ENCODE measurements at regions not wholly inside any gene's neighbourhood (a gene's known extent, or its start where the extent isn't known, plus 50 kb on each side); places are given as distances from the start of the nearest gene placed in this dataset.

- TF ChIP-seq, protein P1, sequence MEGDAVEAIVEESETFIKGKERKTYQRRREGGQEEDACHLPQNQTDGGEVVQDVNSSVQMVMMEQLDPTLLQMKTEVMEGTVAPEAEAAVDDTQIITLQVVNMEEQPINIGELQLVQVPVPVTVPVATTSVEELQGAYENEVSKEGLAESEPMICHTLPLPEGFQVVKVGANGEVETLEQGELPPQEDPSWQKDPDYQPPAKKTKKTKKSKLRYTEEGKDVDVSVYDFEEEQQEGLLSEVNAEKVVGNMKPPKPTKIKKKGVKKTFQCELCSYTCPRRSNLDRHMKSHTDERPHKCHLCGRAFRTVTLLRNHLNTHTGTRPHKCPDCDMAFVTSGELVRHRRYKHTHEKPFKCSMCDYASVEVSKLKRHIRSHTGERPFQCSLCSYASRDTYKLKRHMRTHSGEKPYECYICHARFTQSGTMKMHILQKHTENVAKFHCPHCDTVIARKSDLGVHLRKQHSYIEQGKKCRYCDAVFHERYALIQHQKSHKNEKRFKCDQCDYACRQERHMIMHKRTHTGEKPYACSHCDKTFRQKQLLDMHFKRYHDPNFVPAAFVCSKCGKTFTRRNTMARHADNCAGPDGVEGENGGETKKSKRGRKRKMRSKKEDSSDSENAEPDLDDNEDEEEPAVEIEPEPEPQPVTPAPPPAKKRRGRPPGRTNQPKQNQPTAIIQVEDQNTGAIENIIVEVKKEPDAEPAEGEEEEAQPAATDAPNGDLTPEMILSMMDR (IDR thresholded peaks at IDR 0.05), result no peak
- TF ChIP-seq POLR2A (IDR thresholded peaks at IDR 0.05), result no peak
- Histone ChIP-seq H3K36me3 (no peaks in the 10 kb centered on the region), H3K9me3 (no peaks in the 10 kb centered on the region), H3K4me3 (no peak overlapping the region), H3K27me3 (no peaks in the 10 kb centered on the region), H3K4me1 (no peaks in the 10 kb centered on the region), H3K27ac (no peak overlapping the region)
- DNase-seq, result no peak
- intact Hi-C loops (cut with DNase I; ENCODE audit: low total_unique reads), result no loop called here
These were observed 739.1 kb downstream of the DNAJB9 start for GRCh38 chr7:109308816-109309215.

DNA sequence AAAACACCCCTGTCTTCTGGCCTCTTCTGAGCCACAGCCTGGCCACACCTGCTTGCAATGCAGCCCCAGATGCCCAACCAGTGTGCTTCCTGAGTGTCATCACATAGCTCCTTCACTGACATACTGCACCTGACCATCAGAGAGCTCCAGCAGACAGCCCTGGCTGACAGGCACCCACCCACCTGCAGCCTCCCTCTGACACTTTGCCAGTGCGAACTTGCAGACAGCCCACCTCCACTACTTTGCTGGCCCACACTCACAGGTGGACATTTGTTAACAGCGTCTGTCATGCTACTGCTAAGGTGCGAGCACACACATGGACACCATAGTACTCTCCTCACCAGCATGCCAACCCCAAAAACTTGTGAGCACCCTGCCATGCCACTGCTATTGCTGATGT is 740.1 kb downstream of the DNAJB9 start:
- DNase-seq, result no peak
- Histone ChIP-seq H3K27me3 (no peaks in the 10 kb centered on the region), H3K4me1 (no peaks in the 10 kb centered on the region), H3K36me3 (no peaks in the 10 kb centered on the region), H3K9me3 (no peaks in the 10 kb centered on the region), H3K27ac (no peak overlapping the region), H3K4me3 (no peak overlapping the region)
- intact Hi-C loops (cut with DNase I; ENCODE audit: low total_unique reads), result no loop called here
- TF ChIP-seq, protein P1 (IDR thresholded peaks at IDR 0.05), result no peak
- TF ChIP-seq POLR2A (IDR thresholded peaks at IDR 0.05), result no peak

DNA sequence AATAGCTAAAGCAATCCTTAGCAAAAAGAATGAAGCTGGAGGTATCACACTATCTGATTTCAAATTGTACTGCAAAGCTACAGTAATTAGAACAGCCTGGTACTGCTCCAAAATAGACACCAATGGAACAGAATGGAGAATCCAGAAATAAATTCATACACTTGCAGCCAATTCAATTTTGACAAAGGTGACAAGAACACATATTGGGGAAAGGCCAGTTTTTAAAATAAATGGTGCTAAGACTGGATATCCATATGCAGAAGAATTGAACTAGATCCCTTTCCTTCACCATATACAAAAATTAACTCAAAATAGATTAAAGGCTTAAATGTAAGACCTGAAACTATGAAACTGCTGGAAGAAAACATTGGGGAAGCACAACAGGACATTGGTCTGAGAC is 748.5 kb downstream of the DNAJB9 start:
- no peak for TF ChIP-seq POLR2A (IDR thresholded peaks at IDR 0.05)
- TF ChIP-seq, protein P1 (IDR thresholded peaks at IDR 0.05), result no peak
- Histone ChIP-seq H3K27me3 (no peaks in the 10 kb centered on the region), H3K36me3 (no peaks in the 10 kb centered on the region), H3K27ac (no peak overlapping the region), H3K4me3 (no peak overlapping the region), H3K9me3 (no peaks in the 10 kb centered on the region), H3K4me1 (no peaks in the 10 kb centered on the region)
- no peak for DNase-seq
- intact Hi-C loops (cut with DNase I; ENCODE audit: low total_unique reads), result no loop called here

DNA sequence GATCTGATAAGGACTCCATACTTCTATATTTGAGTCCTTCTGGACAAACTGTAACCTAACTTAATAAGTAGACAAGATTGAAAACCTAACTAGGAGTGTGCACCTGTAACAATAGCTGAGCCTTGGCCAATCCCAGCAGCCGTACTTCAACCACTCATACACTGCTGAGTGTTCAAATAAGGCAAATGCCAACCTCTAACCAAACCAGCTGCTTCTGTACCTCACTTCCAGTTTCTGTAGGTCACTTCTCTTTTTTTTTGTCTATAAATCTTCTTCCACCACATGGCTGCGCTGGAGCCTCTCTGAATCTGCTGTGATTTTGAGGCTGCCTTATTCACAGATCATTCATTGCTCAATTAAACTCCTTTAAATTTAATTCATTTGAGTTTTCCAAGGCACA is 753.2 kb downstream of the DNAJB9 start:
- no peak for DNase-seq
- no peaks in the 10 kb centered on the region for H3K4me1 ChIP-seq
- intact Hi-C loops (cut with DNase I; ENCODE audit: low total_unique reads), result no loop called here
- no peak overlapping the region for H3K4me3 ChIP-seq
- H3K27ac ChIP-seq, result no peak overlapping the region
- H3K36me3 ChIP-seq, result no peaks in the 10 kb centered on the region
- TF ChIP-seq, protein P1 (IDR thresholded peaks at IDR 0.05), result no peak
- TF ChIP-seq POLR2A (IDR thresholded peaks at IDR 0.05), result no peak
- no peaks in the 10 kb centered on the region for H3K9me3 ChIP-seq
- H3K27me3 ChIP-seq, result no peaks in the 10 kb centered on the region

GRCh38 chr7:109331423-109331822 is 761.7 kb downstream of the DNAJB9 start:
- no peaks in the 10 kb centered on the region for H3K27me3 ChIP-seq
- H3K36me3 ChIP-seq, result no peaks in the 10 kb centered on the region
- intact Hi-C loops (cut with DNase I; ENCODE audit: low total_unique reads), result no loop called here
- H3K27ac ChIP-seq, result no peak overlapping the region
- no peaks in the 10 kb centered on the region for H3K4me1 ChIP-seq
- no peak for TF ChIP-seq POLR2A (IDR thresholded peaks at IDR 0.05)
- TF ChIP-seq, protein P1 (IDR thresholded peaks at IDR 0.05), result no peak
- no peak overlapping the region for H3K4me3 ChIP-seq
- no peaks in the 10 kb centered on the region for H3K9me3 ChIP-seq
- DNase-seq, result no peak

Data from uterus (tissue), 3 donors.